WTC11 (cell line): ENCODE measurements at regions not wholly inside any gene's neighbourhood (a gene's known extent, or its start where the extent isn't known, plus 50 kb on each side); places are given as distances from the start of the nearest gene placed in this dataset.

Experiments used
- CTCF ChIP-seq: fragments of 200-600 bp; IDR thresholded peaks from 2 replicates; pipeline ENCODE4 v1.8.0; 2022; ENCODE audit warnings: antibody characterized with exemption
- MAX ChIP-seq: sonication (generic); formaldehyde crosslinking; IDR thresholded peaks from 2 replicates; pipeline ENCODE4 v1.8.0; 2022; ENCODE audit warnings: mild to moderate bottlenecking, missing genetic modification reagents
- NFYB ChIP-seq: sonication (generic); formaldehyde crosslinking; conservative IDR thresholded peaks from 2 replicates; pipeline ENCODE4 v1.8.0; 2022; ENCODE audit warnings: low read depth, missing genetic modification reagents
- TCF7 ChIP-seq: sonication (generic); formaldehyde crosslinking; IDR thresholded peaks from 2 replicates; pipeline ENCODE4 v1.8.0; 2022; ENCODE audit warnings: mild to moderate bottlenecking, low read depth, missing genetic modification reagents, moderate library complexity

GRCh38 chr4:123035239-123035638, 112.8 kb upstream of the NUDT6 start:
- TF ChIP-seq CTCF (no peak), TCF7 (CRISPR knock-in tag) (no peak), NFYB (CRISPR knock-in tag) (no peak), MAX (CRISPR knock-in tag) (no peak)
